WTC11 (cell line): ENCODE measurements at regions not wholly inside any gene's neighbourhood (a gene's known extent, or its start where the extent isn't known, plus 50 kb on each side); places are given as distances from the start of the nearest gene placed in this dataset.

Experiments
- ATAC-seq: fragments of 200-7000 bp; cut with Tn5 transposase; 2 replicates; pipeline ENCODE4 v1.10.0; 2021; ENCODE audit warnings: mild to moderate bottlenecking, moderate library complexity
- CTCF ChIA-PET: fragments of 300-600 bp; sonication (Branson Sonifier 250); formaldehyde crosslinking; loops from one replicate; lab custom pipeline; 2021; ENCODE audit warnings: antibody characterized with exemption; lab: Charles Lee
- POLR2A ChIA-PET: fragments of 350-600 bp; sonication (Branson Sonifier 250); formaldehyde crosslinking; loops from one replicate; lab custom pipeline; 2021; ENCODE audit warnings: antibody characterized with exemption; lab: Charles Lee
- DNase-seq: peaks from one replicate; pipeline ENCODE4 v3.0.0; 2021; ENCODE audit warnings: low spot score
- H3K27ac Mint-ChIP-seq: 2 replicates; pipeline ENCODE4 v1.8.0; 2021; ENCODE audit warnings: mixed read lengths
- H3K27me3 Mint-ChIP-seq: 2 replicates; pipeline ENCODE4 v1.8.0; 2021; ENCODE audit warnings: low read depth, mild to moderate bottlenecking, moderate library complexity, mixed read lengths
- H3K36me3 Mint-ChIP-seq: 2 replicates; pipeline ENCODE4 v1.8.0; 2021; ENCODE audit warnings: mixed read lengths
- H3K4me1 Mint-ChIP-seq: 2 replicates; pipeline ENCODE4 v1.8.0; 2022; ENCODE audit warnings: mixed read lengths
- H3K4me3 Mint-ChIP-seq: 2 replicates; pipeline ENCODE4 v1.8.0; 2021; ENCODE audit warnings: mild to moderate bottlenecking, moderate library complexity, mixed read lengths
- H3K9me3 Mint-ChIP-seq: 2 replicates; pipeline ENCODE4 v1.8.0; 2021; ENCODE audit warnings: mixed read lengths
- ATF2 ChIP-seq: sonication (generic); formaldehyde crosslinking; IDR thresholded peaks from 2 replicates; pipeline ENCODE4 v1.8.1; 2022; ENCODE audit warnings: low read depth, missing genetic modification reagents, borderline replicate concordance
- CREM ChIP-seq: sonication (generic); formaldehyde crosslinking; IDR thresholded peaks from 2 replicates; pipeline ENCODE4 v1.8.1; 2022; ENCODE audit warnings: mild to moderate bottlenecking, missing genetic modification reagents, moderate library complexity
- CTCF ChIP-seq: fragments of 200-600 bp; IDR thresholded peaks from 2 replicates; pipeline ENCODE4 v1.8.0; 2022; ENCODE audit warnings: antibody characterized with exemption
- EMX1 ChIP-seq: fragments of 250-450 bp; sonication (Bioruptor Pico); IDR thresholded peaks from 2 replicates; pipeline ENCODE4 v1.8.0; 2021; ENCODE audit warnings: mild to moderate bottlenecking
- ESRRA ChIP-seq: sonication (generic); formaldehyde crosslinking; IDR thresholded peaks from 2 replicates; pipeline ENCODE4 v1.8.1; 2022; ENCODE audit warnings: mild to moderate bottlenecking, missing genetic modification reagents, borderline replicate concordance
- GABPB1 ChIP-seq: sonication (generic); formaldehyde crosslinking; IDR thresholded peaks from 2 replicates; pipeline ENCODE4 v1.8.1; 2023; ENCODE audit warnings: mild to moderate bottlenecking, missing genetic modification reagents
- GTF2I ChIP-seq: fragments of 250-450 bp; sonication (Bioruptor Pico); conservative IDR thresholded peaks from 2 replicates; pipeline ENCODE4 v1.4.0; 2021; ENCODE audit warnings: mild to moderate bottlenecking
- JUN ChIP-seq: sonication (generic); formaldehyde crosslinking; IDR thresholded peaks from 2 replicates; pipeline ENCODE4 v1.8.0; 2023; ENCODE audit warnings: mild to moderate bottlenecking, missing genetic modification reagents
- MYBL2 ChIP-seq: sonication (generic); formaldehyde crosslinking; IDR thresholded peaks from 2 replicates; pipeline ENCODE4 v1.8.1; 2023; ENCODE audit warnings: mild to moderate bottlenecking, moderate library complexity, missing genetic modification reagents
- NFATC4 ChIP-seq: fragments of 250-450 bp; sonication (Bioruptor Pico); IDR thresholded peaks from 2 replicates; pipeline ENCODE4 v1.9.0; 2021; ENCODE audit warnings: mild to moderate bottlenecking
- PRRX2 ChIP-seq: fragments of 250-450 bp; sonication (Bioruptor Pico); IDR thresholded peaks from 2 replicates; pipeline ENCODE4 v1.8.0; 2021; ENCODE audit warnings: mild to moderate bottlenecking
- SMAD3 ChIP-seq: sonication (generic); formaldehyde crosslinking; IDR thresholded peaks from 2 replicates; pipeline ENCODE4 v1.8.0; 2022; ENCODE audit warnings: missing genetic modification reagents, mild to moderate bottlenecking, borderline replicate concordance
- SP1 ChIP-seq: sonication (generic); formaldehyde crosslinking; conservative IDR thresholded peaks from 2 replicates; pipeline ENCODE4 v1.8.1; 2022; ENCODE audit warnings: missing genetic modification reagents
- TEAD4 ChIP-seq: sonication (generic); formaldehyde crosslinking; IDR thresholded peaks from 2 replicates; pipeline ENCODE4 v1.8.0; 2022; ENCODE audit warnings: mild to moderate bottlenecking, missing genetic modification reagents
- TP53 ChIP-seq: sonication (generic); formaldehyde crosslinking; IDR thresholded peaks from 2 replicates; pipeline ENCODE4 v1.8.1; 2023; ENCODE audit warnings: mild to moderate bottlenecking, missing genetic modification reagents
- USF1 ChIP-seq: sonication (generic); formaldehyde crosslinking; IDR thresholded peaks from 2 replicates; pipeline ENCODE4 v1.8.0; 2022; ENCODE audit warnings: mild to moderate bottlenecking, missing genetic modification reagents
- ZNF263 ChIP-seq: sonication (generic); formaldehyde crosslinking; IDR thresholded peaks from 2 replicates; pipeline ENCODE4 v1.8.1; 2022; ENCODE audit warnings: low read depth, mild to moderate bottlenecking, moderate library complexity, missing genetic modification reagents
- ZNF396 ChIP-seq: fragments of 250-450 bp; sonication (Bioruptor Pico); IDR thresholded peaks from 2 replicates; pipeline ENCODE4 v1.8.0; 2021; ENCODE audit warnings: mild to moderate bottlenecking, moderate library complexity, borderline replicate concordance
- ZNF512 ChIP-seq: sonication (generic); formaldehyde crosslinking; IDR thresholded peaks from 2 replicates; pipeline ENCODE4 v1.8.1; 2022; ENCODE audit warnings: missing genetic modification reagents, borderline replicate concordance
- TF ChIP-seq, protein P1 (sequence below): fragments of 250-450 bp; sonication (Bioruptor Pico); IDR thresholded peaks from 2 replicates; pipeline ENCODE4 v1.9.0; 2021; ENCODE audit warnings: moderate library complexity, mild to moderate bottlenecking, inconsistent platforms, borderline replicate concordance
- TF ChIP-seq, protein P2 (sequence below): sonication (generic); formaldehyde crosslinking; IDR thresholded peaks from 2 replicates; pipeline ENCODE4 v1.8.1; 2022; ENCODE audit warnings: mild to moderate bottlenecking, moderate library complexity, missing genetic modification reagents
- TF ChIP-seq, protein P3 (sequence below): sonication (generic); formaldehyde crosslinking; conservative IDR thresholded peaks from 2 replicates; pipeline ENCODE4 v1.8.1; 2023; ENCODE audit warnings: mild to moderate bottlenecking, low read depth, missing genetic modification reagents, moderate library complexity

- ATAC-seq (no peak), DNase-seq (no peak)
- TF ChIP-seq SP1 (CRISPR knock-in tag) = no peak
- Mint-ChIP-seq H3K27ac (no peak overlapping the region), H3K4me3 (no peak overlapping the region), H3K4me1 (peaks cover 8% of the 10 kb centered on the region), H3K9me3 (no peaks in the 10 kb centered on the region), H3K36me3 (no peaks in the 10 kb centered on the region), H3K27me3 (no peaks in the 10 kb centered on the region)
- ChIA-PET CTCF (no interaction called here), POLR2A (no interaction called here)
Observed at GRCh38 chr15:92273723-92274122, 120.0 kb upstream of the ST8SIA2 start.

GRCh38 chr15:92277776-92278175, 115.9 kb upstream of the ST8SIA2 start:
- TF ChIP-seq GABPB1 (CRISPR knock-in tag) = no peak
- TF ChIP-seq PRRX2 = no peak
- no peak for TF ChIP-seq TP53 (CRISPR knock-in tag)
- TF ChIP-seq TEAD4 (CRISPR knock-in tag) = no peak
- no peak for TF ChIP-seq CTCF
- no peak for TF ChIP-seq ATF2 (CRISPR knock-in tag)
- TF ChIP-seq, protein P1, sequence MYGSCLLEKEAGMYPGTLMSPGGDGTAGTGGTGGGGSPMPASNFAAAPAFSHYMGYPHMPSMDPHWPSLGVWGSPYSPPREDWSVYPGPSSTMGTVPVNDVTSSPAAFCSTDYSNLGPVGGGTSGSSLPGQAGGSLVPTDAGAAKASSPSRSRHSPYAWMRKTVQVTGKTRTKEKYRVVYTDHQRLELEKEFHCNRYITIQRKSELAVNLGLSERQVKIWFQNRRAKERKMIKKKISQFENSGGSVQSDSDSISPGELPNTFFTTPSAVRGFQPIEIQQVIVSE (CRISPR knock-in tag) = no peak
- TF ChIP-seq NFATC4 = no peak
- TF ChIP-seq MYBL2 (CRISPR knock-in tag) = no peak
- no peak for TF ChIP-seq ZNF512
- no peak for TF ChIP-seq EMX1 (CRISPR knock-in tag)
- Mint-ChIP-seq H3K4me1 (no peaks in the 10 kb centered on the region), H3K9me3 (no peaks in the 10 kb centered on the region), H3K36me3 (no peaks in the 10 kb centered on the region), H3K4me3 (no peak overlapping the region), H3K27ac (no peak overlapping the region), H3K27me3 (no peaks in the 10 kb centered on the region)
- CTCF ChIA-PET = interaction anchor here (3.6 kb wide), 1 partner anchor 27 kb away, joined by 11 read pairs; no protein-coding TSS in a partner anchor
- DNase-seq (no peak), ATAC-seq (peak; percentile 69)
- POLR2A ChIA-PET = no interaction called here

GRCh38 chr15:92283813-92284212, 109.9 kb upstream of the ST8SIA2 start:
- DNase-seq (no peak), ATAC-seq (no peak)
- Mint-ChIP-seq H3K27me3 (no peaks in the 10 kb centered on the region), H3K27ac (no peak overlapping the region), H3K4me3 (no peak overlapping the region), H3K9me3 (no peaks in the 10 kb centered on the region), H3K4me1 (no peaks in the 10 kb centered on the region), H3K36me3 (no peaks in the 10 kb centered on the region)
- ChIA-PET CTCF (no interaction called here), POLR2A (no interaction called here)
- TF ChIP-seq JUN (no peak), ESRRA (CRISPR knock-in tag) (no peak), GTF2I (CRISPR knock-in tag) (no peak), ZNF396 (no peak), SMAD3 (CRISPR knock-in tag) (no peak), CREM (CRISPR knock-in tag) (no peak), ZNF263 (no peak), USF1 (CRISPR knock-in tag) (no peak), ATF2 (CRISPR knock-in tag) (no peak)
- TF ChIP-seq, protein P2, sequence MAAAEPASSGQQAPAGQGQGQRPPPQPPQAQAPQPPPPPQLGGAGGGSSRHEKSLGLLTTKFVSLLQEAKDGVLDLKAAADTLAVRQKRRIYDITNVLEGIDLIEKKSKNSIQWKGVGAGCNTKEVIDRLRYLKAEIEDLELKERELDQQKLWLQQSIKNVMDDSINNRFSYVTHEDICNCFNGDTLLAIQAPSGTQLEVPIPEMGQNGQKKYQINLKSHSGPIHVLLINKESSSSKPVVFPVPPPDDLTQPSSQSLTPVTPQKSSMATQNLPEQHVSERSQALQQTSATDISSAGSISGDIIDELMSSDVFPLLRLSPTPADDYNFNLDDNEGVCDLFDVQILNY (CRISPR knock-in tag) = no peak
- TF ChIP-seq, protein P3, sequence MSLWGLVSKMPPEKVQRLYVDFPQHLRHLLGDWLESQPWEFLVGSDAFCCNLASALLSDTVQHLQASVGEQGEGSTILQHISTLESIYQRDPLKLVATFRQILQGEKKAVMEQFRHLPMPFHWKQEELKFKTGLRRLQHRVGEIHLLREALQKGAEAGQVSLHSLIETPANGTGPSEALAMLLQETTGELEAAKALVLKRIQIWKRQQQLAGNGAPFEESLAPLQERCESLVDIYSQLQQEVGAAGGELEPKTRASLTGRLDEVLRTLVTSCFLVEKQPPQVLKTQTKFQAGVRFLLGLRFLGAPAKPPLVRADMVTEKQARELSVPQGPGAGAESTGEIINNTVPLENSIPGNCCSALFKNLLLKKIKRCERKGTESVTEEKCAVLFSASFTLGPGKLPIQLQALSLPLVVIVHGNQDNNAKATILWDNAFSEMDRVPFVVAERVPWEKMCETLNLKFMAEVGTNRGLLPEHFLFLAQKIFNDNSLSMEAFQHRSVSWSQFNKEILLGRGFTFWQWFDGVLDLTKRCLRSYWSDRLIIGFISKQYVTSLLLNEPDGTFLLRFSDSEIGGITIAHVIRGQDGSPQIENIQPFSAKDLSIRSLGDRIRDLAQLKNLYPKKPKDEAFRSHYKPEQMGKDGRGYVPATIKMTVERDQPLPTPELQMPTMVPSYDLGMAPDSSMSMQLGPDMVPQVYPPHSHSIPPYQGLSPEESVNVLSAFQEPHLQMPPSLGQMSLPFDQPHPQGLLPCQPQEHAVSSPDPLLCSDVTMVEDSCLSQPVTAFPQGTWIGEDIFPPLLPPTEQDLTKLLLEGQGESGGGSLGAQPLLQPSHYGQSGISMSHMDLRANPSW = no peak
